Peyer's patch (tissue), 4 donors: ENCODE measurements at regions not wholly inside any gene's neighbourhood (a gene's known extent, or its start where the extent isn't known, plus 50 kb on each side); places are given as distances from the start of the nearest gene placed in this dataset.

ENCODE experiments used
- POLR2A ChIP-seq, 2 donors: fragments of 450-650 bp; IDR thresholded peaks; one replicate each; pipeline ENCODE4 v1.5.1; 2017; ENCODE audit warnings: antibody characterized with exemption in 2 of 2, mild to moderate bottlenecking in 2 of 2, moderate library complexity in 2 of 2
- TF ChIP-seq, protein P1 (sequence below), 6 experiments: fragments of 450-650 bp in 4 of 6; fragments of 200-600 bp in 2 of 6; sonication (generic) in 1 of 6; IDR thresholded peaks; one replicate each; pipeline ENCODE4 v1.5.1; 2017 to 2019; ENCODE audit warnings: antibody characterized with exemption in 6 of 6, mild to moderate bottlenecking in 3 of 6, moderate library complexity in 1 of 6

DNA sequence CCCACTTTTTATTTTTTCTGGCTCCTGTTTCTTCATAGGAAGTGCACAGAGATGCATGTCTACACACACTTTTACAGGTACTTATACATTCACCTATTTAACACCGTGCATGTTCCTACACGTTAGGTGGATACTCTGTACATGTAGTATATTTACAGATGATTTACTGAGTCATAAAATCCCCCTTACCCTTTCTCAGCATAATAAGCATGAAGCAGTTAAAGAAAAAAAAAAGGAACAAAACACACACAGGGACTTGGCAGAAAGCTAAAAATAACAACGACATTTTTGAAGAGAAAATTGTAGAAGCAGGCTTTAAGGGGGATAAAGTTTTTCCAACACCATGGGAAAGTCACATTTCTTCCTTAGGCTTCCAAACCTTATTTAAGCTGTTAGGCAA, 96.4 kb upstream of the IQCM start:
- no peak for TF ChIP-seq POLR2A (IDR thresholded peaks at IDR 0.05)
- TF ChIP-seq, protein P1, sequence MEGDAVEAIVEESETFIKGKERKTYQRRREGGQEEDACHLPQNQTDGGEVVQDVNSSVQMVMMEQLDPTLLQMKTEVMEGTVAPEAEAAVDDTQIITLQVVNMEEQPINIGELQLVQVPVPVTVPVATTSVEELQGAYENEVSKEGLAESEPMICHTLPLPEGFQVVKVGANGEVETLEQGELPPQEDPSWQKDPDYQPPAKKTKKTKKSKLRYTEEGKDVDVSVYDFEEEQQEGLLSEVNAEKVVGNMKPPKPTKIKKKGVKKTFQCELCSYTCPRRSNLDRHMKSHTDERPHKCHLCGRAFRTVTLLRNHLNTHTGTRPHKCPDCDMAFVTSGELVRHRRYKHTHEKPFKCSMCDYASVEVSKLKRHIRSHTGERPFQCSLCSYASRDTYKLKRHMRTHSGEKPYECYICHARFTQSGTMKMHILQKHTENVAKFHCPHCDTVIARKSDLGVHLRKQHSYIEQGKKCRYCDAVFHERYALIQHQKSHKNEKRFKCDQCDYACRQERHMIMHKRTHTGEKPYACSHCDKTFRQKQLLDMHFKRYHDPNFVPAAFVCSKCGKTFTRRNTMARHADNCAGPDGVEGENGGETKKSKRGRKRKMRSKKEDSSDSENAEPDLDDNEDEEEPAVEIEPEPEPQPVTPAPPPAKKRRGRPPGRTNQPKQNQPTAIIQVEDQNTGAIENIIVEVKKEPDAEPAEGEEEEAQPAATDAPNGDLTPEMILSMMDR (IDR thresholded peaks at IDR 0.05), result no peak
